T47D (cell line): ENCODE measurements at regions not wholly inside any gene's neighbourhood (a gene's known extent, or its start where the extent isn't known, plus 50 kb on each side); places are given as distances from the start of the nearest gene placed in this dataset.
A peak's percentile ranks its signal among the peaks of the same experiment; 100 is the strongest.

Source experiments
- DNase-seq, 2 experiments: peaks; one replicate each; pipeline versions ENCODE4 v3.0.0 to v3.0.0-alpha.2; 2011 to 2012; ENCODE audit warnings: low read depth in 1 of 2, low spot score in 1 of 2
- JUND ChIP-seq: IDR thresholded peaks from 2 replicates; pipeline ENCODE4 v1.6.1; 2012; ENCODE audit warnings: low read depth
- in situ Hi-C: cut with HindIII; loops from 2 replicates; pipeline ENCODE4 v1.10.0; 2016; ENCODE audit warnings: low sequenced_read_pairs, low pct_unique_long_range_greater_than_20kb

- no peak for TF ChIP-seq JUND
- DNase-seq: no peak
- in situ Hi-C loops: no loop called here
These were observed 107.0 kb upstream of the KIF5B start for GRCh38 chr10:32163071-32163761.

DNA sequence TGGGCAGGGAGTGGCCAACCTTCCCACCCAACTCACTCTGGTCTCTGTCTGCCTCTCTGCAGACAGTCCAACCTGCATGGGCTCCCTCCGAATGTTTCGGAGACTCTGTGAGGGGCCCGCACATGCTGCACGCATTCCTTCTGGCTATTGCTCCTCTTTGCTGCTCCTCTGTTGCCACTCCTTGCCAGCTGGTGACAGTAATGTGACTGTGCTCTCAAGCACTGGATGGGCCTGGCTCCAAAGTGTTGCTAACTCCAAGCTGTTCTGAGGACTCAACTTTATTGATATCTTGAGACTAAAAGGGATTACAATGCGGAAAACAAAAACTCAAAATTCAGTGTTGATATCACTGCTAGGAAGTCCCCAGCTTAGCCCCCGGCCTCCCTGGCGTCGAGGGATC lies 105.4 kb upstream of the KIF5B start:
- TF ChIP-seq JUND: no peak
- no peak for DNase-seq
- in situ Hi-C loops: no loop called here

DNA sequence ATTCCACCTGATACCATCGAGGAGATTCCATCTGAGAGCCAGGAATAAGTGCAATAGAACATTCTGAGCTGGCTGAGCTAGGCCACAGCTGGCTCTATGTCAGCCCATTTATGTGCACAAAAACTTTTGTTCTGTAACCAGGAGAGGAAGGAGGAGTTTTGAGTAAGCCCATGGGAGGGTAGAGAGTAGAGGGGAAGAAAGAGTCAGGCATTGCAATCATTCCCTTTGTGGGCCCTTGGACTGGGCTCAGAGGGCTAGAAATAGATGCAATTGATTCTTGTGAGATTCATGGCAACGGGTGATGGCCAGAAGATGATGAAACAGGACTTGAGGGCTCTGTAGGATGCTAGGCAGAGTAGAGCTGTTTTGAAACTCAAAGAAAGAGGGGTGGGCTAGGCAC lies 104.6 kb upstream of the KIF5B start:
- in situ Hi-C loops: no loop called here
- TF ChIP-seq JUND: no peak
- DNase-seq: no peak

- DNase-seq: peak in 1 of 2 experiments; percentile 64
- in situ Hi-C loops: no loop called here
- TF ChIP-seq JUND: no peak
These were observed 103.0 kb upstream of the KIF5B start for GRCh38 chr10:32159264-32159663.

DNA sequence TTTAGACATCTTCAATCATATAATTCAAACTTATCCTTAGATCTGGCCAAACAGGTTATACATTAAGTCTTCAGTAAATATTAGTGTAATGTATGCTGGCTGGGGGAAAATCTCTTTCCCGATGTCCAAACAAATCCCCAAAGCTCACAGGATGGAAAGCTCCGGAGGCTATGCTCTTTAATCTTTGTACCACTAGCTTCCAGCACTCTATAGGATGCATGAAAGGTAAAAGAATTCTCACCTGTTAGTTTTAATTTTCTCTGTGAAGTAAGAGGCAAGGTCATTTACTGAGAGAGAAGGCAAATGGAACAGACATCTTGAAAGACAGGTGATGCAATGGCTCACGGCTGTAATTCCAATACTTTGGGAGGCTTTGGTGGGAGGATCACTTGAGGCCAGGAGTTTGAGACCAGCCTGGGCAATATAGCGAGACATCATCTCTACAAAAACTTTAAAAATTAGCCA lies 99.8 kb upstream of the KIF5B start:
- peak in 1 of 2 experiments; percentile 78 for DNase-seq
- in situ Hi-C loops: no loop called here
- TF ChIP-seq JUND: no peak

GRCh38 chr10:32155075-32155516 lies 98.9 kb upstream of the KIF5B start:
- no peak for TF ChIP-seq JUND
- DNase-seq: peak in 1 of 2 experiments; percentile 37
- in situ Hi-C loops: no loop called here

- no peak for DNase-seq
- in situ Hi-C loops: no loop called here
These were observed 97.7 kb upstream of the KIF5B start for GRCh38 chr10:32153931-32154330.

DNA sequence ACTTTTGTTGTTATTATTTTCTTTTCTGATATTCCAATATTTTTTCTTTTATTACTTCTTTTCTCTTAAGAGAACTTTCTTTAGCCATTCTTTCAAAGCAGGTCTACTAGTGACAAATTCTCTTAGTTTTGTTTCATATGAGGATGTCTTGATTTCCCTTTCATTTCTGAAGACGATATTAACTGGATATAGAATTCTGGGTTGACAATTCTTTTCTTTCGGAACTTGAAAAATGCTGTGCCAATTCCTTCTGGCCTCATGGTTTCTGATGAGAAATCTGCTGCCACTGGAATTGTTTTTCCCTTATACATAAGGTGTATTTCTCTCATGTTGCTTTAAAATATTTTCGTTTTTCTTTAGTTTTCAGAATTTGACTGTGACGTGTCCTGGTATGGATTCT lies 97.0 kb upstream of the KIF5B start:
- no peak for DNase-seq
- in situ Hi-C loops: no loop called here
- TF ChIP-seq JUND: no peak

More at GRCh38 chr10:32153931-32154330, 97.7 kb upstream of the KIF5B start:
- TF ChIP-seq JUND: no peak

- no peak for DNase-seq
- in situ Hi-C loops: no loop called here
- no peak for TF ChIP-seq JUND
These were observed 95.6 kb upstream of the KIF5B start for GRCh38 chr10:32151871-32152270.

DNA sequence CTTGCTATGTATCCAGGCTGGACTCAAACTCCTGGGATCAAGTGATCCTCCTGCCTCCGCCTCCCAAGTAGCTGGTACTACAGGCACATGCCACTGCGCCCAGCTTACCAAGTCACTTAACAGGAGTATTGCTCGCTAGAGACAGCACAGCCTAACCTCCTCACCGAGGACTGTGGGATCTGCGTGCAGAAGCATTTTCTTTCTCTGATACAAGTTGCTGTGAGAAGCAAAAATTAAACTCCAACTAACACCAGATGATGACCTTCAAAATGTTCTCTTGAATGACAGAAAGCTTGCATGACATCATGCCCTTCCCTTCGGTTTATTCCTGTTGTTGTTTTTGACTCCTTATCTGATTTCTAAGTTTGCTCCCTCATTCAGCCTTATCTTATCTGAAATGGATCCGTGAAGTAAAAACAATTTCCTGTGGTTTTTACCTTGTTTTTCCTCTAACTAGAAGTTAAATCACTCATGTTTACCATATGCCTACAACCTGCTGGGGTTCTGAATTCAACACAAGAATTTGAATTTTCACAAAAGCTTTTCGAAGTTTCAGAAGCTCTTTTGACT lies 94.4 kb upstream of the KIF5B start:
- no peak for DNase-seq
- in situ Hi-C loops: no loop called here
- TF ChIP-seq JUND: no peak

DNA sequence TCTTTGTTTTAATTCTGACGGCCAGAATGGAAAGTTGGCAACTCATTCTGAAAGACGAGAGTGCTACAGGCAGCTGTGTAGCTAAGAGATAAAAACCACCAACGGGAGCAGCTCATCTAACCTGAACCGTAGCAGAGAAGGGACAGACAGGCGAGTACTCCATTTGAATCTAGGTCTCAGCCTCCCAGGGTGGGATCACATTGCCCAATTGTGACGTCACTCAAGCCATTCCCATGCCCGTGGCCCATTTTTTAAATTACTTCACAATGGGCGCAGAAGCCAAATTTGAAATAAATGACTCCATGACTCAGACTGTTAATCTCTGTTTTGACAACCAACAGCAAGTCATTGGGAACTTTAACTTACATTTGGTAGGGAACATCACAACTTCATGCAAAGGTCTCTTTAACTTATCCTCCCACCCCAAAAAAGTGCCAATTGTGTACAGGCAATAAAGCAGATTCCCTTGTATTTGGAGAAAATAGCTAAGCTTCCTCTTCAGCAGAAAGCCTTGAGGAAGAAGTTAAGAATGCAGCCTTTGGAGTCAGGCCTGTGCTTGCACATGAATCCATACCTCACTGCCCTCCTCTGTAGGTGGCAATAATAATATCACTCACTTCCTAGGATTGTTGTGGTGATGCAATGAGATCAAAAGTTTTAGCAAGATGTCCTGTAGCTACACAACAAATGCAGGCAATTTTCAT lies 93.2 kb upstream of the KIF5B start:
- TF ChIP-seq JUND: no peak
- in situ Hi-C loops: no loop called here
- DNase-seq: no peak

DNA sequence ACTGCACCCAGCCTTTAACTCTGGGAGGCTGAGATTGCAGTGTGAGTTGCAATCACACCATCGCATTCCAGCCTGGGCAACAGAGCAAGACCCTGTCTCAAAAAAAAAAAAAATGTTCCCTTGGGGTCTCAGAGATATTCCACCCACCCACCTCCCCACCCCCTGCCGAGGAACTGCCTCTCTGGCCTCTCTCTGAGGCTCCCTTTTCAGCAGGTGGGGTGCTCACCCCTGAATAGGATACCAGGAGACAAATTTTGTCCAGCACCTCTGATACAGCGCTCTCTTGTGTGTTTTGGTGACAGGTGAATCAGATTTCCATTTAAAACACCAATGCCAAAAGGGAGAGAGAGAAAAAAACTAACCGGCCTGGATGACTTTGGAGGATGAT lies 92.6 kb upstream of the KIF5B start:
- in situ Hi-C loops: no loop called here
- no peak for DNase-seq
- no peak for TF ChIP-seq JUND

GRCh38 chr10:32147730-32148129 lies 91.5 kb upstream of the KIF5B start:
- in situ Hi-C loops: no loop called here
- no peak for TF ChIP-seq JUND
- DNase-seq: no peak

GRCh38 chr10:32146166-32146565 lies 89.9 kb upstream of the KIF5B start:
- no peak for DNase-seq
- TF ChIP-seq JUND: no peak
- in situ Hi-C loops: no loop called here
